ENCODE measurements at regions not wholly inside any gene's neighbourhood (a gene's known extent, or its start where the extent isn't known, plus 50 kb on each side); places are given as distances from the start of the nearest gene placed in this dataset.

DNA sequence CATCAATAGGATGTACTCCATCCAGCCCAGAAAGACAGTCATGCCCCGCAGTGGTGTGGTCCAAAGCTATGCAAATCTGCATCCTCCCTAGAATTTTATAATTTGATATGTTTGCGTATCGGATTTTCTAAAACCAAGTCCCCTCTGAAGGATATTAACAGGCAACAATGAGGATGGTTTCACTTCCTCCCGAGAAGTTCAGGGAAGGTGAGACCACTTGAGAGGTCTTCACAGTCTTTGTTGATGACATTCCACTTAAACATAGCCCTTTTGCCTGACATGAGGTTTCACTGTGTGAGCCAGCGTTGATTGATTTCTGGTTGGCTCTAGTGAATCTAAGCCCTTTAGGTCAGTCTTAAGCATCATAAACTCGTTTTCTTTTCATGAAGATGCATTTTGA lies 276.1 kb downstream of the NR2F2 start:
- Mint-ChIP-seq H3K36me3 (no peaks in the 10 kb centered on the region), H3K27ac (no peak overlapping the region), H3K9me3 (peaks cover 0 to 2% (median 0%) of the 10 kb centered on the region in 11 donors), H3K4me3 (no peak overlapping the region), H3K27me3 (no peaks in the 10 kb centered on the region), H3K4me1 (no peaks in the 10 kb centered on the region)
- Histone ChIP-seq H3K4me1 (ENCODE audit: control insufficient read depth in 2 of 2, insufficient read depth in 2 of 2, low read length in 2 of 2) (no peaks in the 10 kb centered on the region), H3K9me3 (ENCODE audit: control insufficient read depth in 2 of 3, low read length in 3 of 3) (no peaks in the 10 kb centered on the region), H3K36me3 (ENCODE audit: control insufficient read depth in 2 of 3, insufficient read depth in 3 of 3, low read length in 3 of 3) (no peaks in the 10 kb centered on the region), H3K27ac (ENCODE audit: low read depth, low read length) (no peak overlapping the region), H3K4me3 (ENCODE audit: low read length) (no peak overlapping the region), H3K27me3 (ENCODE audit: control insufficient read depth in 2 of 2, insufficient read depth in 2 of 2, low read length in 2 of 2) (no peaks in the 10 kb centered on the region)
- DNase-seq (no peak), ATAC-seq (no peak)
- intact Hi-C loops (cut with micrococcal nuclease): no loop called here
- CTCF ChIA-PET: no interaction called here
- POLR2A ChIA-PET: no interaction called here

DNA sequence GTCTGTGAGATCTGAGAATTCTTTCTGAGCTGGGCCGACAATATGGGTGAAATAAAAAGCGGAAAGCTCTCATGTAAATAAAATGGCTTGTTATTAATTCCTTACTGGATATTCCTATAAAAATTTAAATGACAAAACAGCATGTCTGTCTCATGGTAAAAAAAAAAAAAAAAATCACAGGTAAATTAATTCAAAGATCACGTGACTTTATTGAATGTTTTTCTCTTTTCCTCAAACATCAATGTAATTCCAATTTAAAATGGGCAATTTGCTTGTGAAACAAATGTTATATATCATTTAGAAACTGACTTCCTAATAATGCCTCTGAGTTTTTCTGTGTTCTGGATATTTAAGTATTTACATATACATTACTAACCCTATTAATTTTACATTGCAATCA lies 280.3 kb downstream of the NR2F2 start:
- Mint-ChIP-seq H3K4me1 (no peaks in the 10 kb centered on the region), H3K36me3 (no peaks in the 10 kb centered on the region), H3K9me3 (peaks cover 0 to 10% (median 2%) of the 10 kb centered on the region in 11 donors), H3K27ac (no peak overlapping the region), H3K27me3 (no peaks in the 10 kb centered on the region), H3K4me3 (no peak overlapping the region)
- ATAC-seq: no peak
- Histone ChIP-seq H3K27ac (ENCODE audit: low read depth, low read length) (no peak overlapping the region), H3K4me3 (ENCODE audit: low read length) (no peak overlapping the region), H3K9me3 (ENCODE audit: control insufficient read depth in 2 of 3, low read length in 3 of 3) (no peaks in the 10 kb centered on the region), H3K4me1 (ENCODE audit: control insufficient read depth in 2 of 2, insufficient read depth in 2 of 2, low read length in 2 of 2) (no peaks in the 10 kb centered on the region), H3K36me3 (ENCODE audit: control insufficient read depth in 2 of 3, insufficient read depth in 3 of 3, low read length in 3 of 3) (no peaks in the 10 kb centered on the region), H3K27me3 (ENCODE audit: control insufficient read depth in 2 of 2, insufficient read depth in 2 of 2, low read length in 2 of 2) (no peaks in the 10 kb centered on the region)
- ChIA-PET POLR2A (no interaction called here), CTCF (interaction anchor here (0.6 kb wide), 1 partner anchor 62 kb away, joined by 3 read pairs; no protein-coding TSS in a partner anchor)
- no peak for DNase-seq
- intact Hi-C loops (cut with micrococcal nuclease): no loop called here

DNA sequence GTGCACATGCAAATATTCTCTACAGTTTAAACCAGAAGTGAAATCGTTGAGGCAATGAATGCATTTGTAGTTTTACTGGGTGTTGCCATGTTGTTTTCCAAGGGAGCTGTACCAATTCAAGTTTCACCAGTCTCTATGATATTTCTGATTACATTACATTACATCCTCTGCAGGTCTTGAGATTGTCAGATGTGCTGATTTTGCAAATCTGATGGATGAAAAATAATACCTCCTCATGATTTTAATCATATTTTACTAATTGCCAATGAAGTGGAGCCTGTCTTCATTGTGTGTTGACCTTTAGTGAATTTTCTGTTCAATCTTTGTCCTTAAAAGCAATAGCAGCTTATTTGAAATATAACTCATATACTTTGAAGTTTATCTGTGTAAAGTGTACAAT lies 282.4 kb downstream of the NR2F2 start:
- POLR2A ChIA-PET: no interaction called here
- Mint-ChIP-seq H3K36me3 (no peaks in the 10 kb centered on the region), H3K27ac (no peak overlapping the region)

DNA sequence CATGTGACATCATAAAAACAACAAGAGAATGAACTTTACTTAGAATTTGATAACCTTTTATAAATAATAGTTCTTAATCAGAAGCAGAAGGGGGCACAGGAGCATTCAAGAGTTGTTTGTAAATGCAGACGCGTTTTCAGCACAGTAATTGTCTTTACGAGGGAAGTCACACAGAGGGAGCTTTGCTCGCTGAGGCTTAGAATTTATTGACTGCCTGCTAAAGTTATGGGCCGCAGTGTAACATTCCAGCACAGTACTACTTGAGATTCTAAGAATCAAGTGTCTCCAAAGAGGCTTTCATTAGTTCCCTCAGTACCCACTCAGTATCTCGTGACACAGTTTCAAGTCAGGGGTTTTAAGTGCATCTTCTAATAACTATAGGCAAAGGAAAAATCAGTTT lies 288.7 kb downstream of the NR2F2 start:
- ATAC-seq: no peak
- ChIA-PET POLR2A (no interaction called here), CTCF (no interaction called here)
- intact Hi-C loops (cut with micrococcal nuclease): no loop called here
- Histone ChIP-seq H3K27ac (ENCODE audit: low read depth, low read length) (no peak overlapping the region), H3K27me3 (ENCODE audit: control insufficient read depth in 2 of 2, insufficient read depth in 2 of 2, low read length in 2 of 2) (no peaks in the 10 kb centered on the region), H3K36me3 (ENCODE audit: control insufficient read depth in 2 of 3, insufficient read depth in 3 of 3, low read length in 3 of 3) (no peaks in the 10 kb centered on the region), H3K9me3 (ENCODE audit: control insufficient read depth in 2 of 3, low read length in 3 of 3) (no peaks in the 10 kb centered on the region), H3K4me1 (ENCODE audit: control insufficient read depth in 2 of 2, insufficient read depth in 2 of 2, low read length in 2 of 2) (no peaks in the 10 kb centered on the region), H3K4me3 (ENCODE audit: low read length) (no peak overlapping the region)
- Mint-ChIP-seq H3K4me3 (no peak overlapping the region), H3K27me3 (peaks cover 0 to 27% (median 16%) of the 10 kb centered on the region in 5 donors), H3K36me3 (no peaks in the 10 kb centered on the region), H3K4me1 (peaks cover 0 to 1% (median 0%) of the 10 kb centered on the region in 7 donors), H3K9me3 (peaks cover 0 to 7% (median 2%) of the 10 kb centered on the region in 11 donors), H3K27ac (no peak overlapping the region)
- no peak for DNase-seq

More for the DNA sequence above, 282.4 kb downstream of the NR2F2 start:
- intact Hi-C loops (cut with micrococcal nuclease): no loop called here
- Histone ChIP-seq H3K27ac (ENCODE audit: low read depth, low read length) (no peak overlapping the region), H3K4me3 (ENCODE audit: low read length) (no peak overlapping the region), H3K4me1 (ENCODE audit: control insufficient read depth in 2 of 2, insufficient read depth in 2 of 2, low read length in 2 of 2) (no peaks in the 10 kb centered on the region), H3K27me3 (ENCODE audit: control insufficient read depth in 2 of 2, insufficient read depth in 2 of 2, low read length in 2 of 2) (no peaks in the 10 kb centered on the region), H3K36me3 (ENCODE audit: control insufficient read depth in 2 of 3, insufficient read depth in 3 of 3, low read length in 3 of 3) (no peaks in the 10 kb centered on the region), H3K9me3 (ENCODE audit: control insufficient read depth in 2 of 3, low read length in 3 of 3) (no peaks in the 10 kb centered on the region)
- no peak overlapping the region for H3K4me3 Mint-ChIP-seq
- H3K9me3 Mint-ChIP-seq: peaks cover 0 to 11% (median 4%) of the 10 kb centered on the region in 11 donors
- CTCF ChIA-PET: no interaction called here
- peaks cover 0 to 1% (median 0%) of the 10 kb centered on the region in 7 donors for H3K4me1 Mint-ChIP-seq
- H3K27me3 Mint-ChIP-seq: peaks cover 0 to 17% (median 4%) of the 10 kb centered on the region in 5 donors
- DNase-seq: no peak
- no peak for ATAC-seq

DNA sequence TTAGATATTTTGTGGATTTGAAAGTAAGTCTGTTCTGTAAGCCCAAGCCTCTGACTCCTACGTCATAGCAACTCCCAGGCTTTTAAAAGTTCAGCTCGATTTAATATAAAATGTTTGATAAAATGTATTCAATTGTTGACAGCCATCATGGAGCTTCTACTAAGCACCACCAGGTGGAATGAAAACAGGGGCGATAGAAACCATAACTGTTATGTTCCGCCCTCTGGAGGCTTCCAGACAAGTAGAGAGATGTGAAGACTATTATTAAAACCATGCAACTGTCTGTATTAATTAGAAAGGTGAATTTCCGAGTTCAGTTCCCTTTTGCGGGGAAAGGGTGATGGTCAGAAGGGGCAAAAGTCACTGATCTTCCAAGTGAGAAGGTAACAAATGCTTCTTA lies 292.2 kb downstream of the NR2F2 start:
- Mint-ChIP-seq H3K4me3 (no peak overlapping the region), H3K9me3 (peaks cover 0 to 2% (median 0%) of the 10 kb centered on the region in 11 donors)

DNA sequence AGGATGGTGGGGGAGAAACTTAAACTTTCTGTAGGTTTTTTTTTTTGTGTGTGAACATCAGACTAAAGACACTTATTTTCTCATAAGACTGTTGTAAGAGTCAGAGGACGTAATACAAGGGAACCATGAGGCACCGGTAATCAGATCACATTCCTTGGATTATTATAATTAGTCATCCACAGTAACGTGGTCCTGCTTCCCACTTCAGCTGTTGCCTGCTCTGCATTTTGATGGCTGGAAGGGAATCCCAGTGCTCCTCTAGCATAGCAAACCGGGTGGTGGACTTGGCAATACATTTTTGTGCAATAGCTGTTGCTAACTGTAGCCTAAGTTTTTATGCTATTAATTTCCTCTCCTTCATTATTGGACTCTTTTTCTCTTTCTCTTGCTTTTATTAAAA lies 294.8 kb downstream of the NR2F2 start:
- CTCF ChIA-PET: no interaction called here
- intact Hi-C loops (cut with micrococcal nuclease): no loop called here

More for the DNA sequence above, 292.2 kb downstream of the NR2F2 start:
- intact Hi-C loops (cut with micrococcal nuclease): no loop called here
- no peaks in the 10 kb centered on the region for H3K4me1 ChIP-seq (ENCODE audit: control insufficient read depth in 2 of 2, insufficient read depth in 2 of 2, low read length in 2 of 2)
- H3K36me3 ChIP-seq (ENCODE audit: control insufficient read depth in 2 of 3, insufficient read depth in 3 of 3, low read length in 3 of 3): no peaks in the 10 kb centered on the region
- POLR2A ChIA-PET: no interaction called here
- no peaks in the 10 kb centered on the region for H3K27me3 ChIP-seq (ENCODE audit: control insufficient read depth in 2 of 2, insufficient read depth in 2 of 2, low read length in 2 of 2)
- Mint-ChIP-seq H3K36me3 (no peaks in the 10 kb centered on the region), H3K27me3 (peaks cover 0 to 19% (median 12%) of the 10 kb centered on the region in 5 donors), H3K27ac (no peak overlapping the region), H3K4me1 (no peaks in the 10 kb centered on the region)
- no peak for ATAC-seq
- no peak overlapping the region for H3K27ac ChIP-seq (ENCODE audit: low read depth, low read length)
- no peaks in the 10 kb centered on the region for H3K9me3 ChIP-seq (ENCODE audit: control insufficient read depth in 2 of 3, low read length in 3 of 3)
- H3K4me3 ChIP-seq (ENCODE audit: low read length): no peak overlapping the region
- CTCF ChIA-PET: no interaction called here
- DNase-seq: no peak

DNA sequence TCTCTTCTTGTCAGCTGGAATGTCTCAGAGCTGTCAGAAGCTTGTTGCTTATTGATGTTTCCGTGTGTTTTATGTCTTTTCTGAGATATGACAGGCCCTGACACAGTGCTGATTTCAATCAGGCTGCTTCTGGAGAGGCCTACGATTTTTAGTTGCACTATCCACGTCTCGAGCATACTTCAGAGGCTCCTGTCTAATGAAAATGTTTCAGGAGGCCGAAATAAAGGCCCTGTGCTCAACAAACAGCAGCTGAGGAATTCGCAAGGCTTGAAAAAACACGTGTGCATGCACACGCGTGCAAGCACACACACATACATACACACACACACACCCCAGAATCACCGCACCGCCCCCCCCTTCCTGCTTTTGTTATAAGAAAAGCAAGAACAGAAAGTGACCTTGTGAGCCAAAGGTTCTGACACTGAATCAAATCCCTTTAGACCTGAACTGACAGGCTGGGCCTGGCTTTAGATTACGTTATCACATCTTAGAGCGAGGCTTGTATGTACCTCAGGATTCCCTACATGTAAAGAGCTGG lies 296.6 kb downstream of the NR2F2 start:
- Histone ChIP-seq H3K4me3 (ENCODE audit: low read length) (no peak overlapping the region), H3K36me3 (ENCODE audit: control insufficient read depth in 2 of 3, insufficient read depth in 3 of 3, low read length in 3 of 3) (no peaks in the 10 kb centered on the region), H3K9me3 (ENCODE audit: control insufficient read depth in 2 of 3, low read length in 3 of 3) (no peaks in the 10 kb centered on the region), H3K27me3 (ENCODE audit: control insufficient read depth in 2 of 2, insufficient read depth in 2 of 2, low read length in 2 of 2) (no peaks in the 10 kb centered on the region), H3K27ac (ENCODE audit: low read depth, low read length) (no peak overlapping the region), H3K4me1 (ENCODE audit: control insufficient read depth in 2 of 2, insufficient read depth in 2 of 2, low read length in 2 of 2) (no peaks in the 10 kb centered on the region)
- ChIA-PET POLR2A (no interaction called here), CTCF (no interaction called here)
- Mint-ChIP-seq H3K9me3 (no peaks in the 10 kb centered on the region), H3K4me3 (no peak overlapping the region), H3K36me3 (no peaks in the 10 kb centered on the region), H3K27ac (no peak overlapping the region), H3K27me3 (peaks cover 0 to 3% (median 0%) of the 10 kb centered on the region in 5 donors), H3K4me1 (no peaks in the 10 kb centered on the region)
- no peak for DNase-seq
- no peak for ATAC-seq
- intact Hi-C loops (cut with micrococcal nuclease): no loop called here

More for the DNA sequence above, 294.8 kb downstream of the NR2F2 start:
- Histone ChIP-seq H3K27ac (ENCODE audit: low read depth, low read length) (no peak overlapping the region), H3K36me3 (ENCODE audit: control insufficient read depth in 2 of 3, insufficient read depth in 3 of 3, low read length in 3 of 3) (no peaks in the 10 kb centered on the region), H3K4me3 (ENCODE audit: low read length) (no peak overlapping the region), H3K4me1 (ENCODE audit: control insufficient read depth in 2 of 2, insufficient read depth in 2 of 2, low read length in 2 of 2) (no peaks in the 10 kb centered on the region), H3K9me3 (ENCODE audit: control insufficient read depth in 2 of 3, low read length in 3 of 3) (no peaks in the 10 kb centered on the region), H3K27me3 (ENCODE audit: control insufficient read depth in 2 of 2, insufficient read depth in 2 of 2, low read length in 2 of 2) (no peaks in the 10 kb centered on the region)
- Mint-ChIP-seq H3K4me1 (no peaks in the 10 kb centered on the region), H3K9me3 (no peaks in the 10 kb centered on the region), H3K27me3 (peaks cover 0 to 12% (median 2%) of the 10 kb centered on the region in 5 donors), H3K36me3 (no peaks in the 10 kb centered on the region), H3K27ac (no peak overlapping the region), H3K4me3 (no peak overlapping the region)
- DNase-seq: no peak
- POLR2A ChIA-PET: no interaction called here
- no peak for ATAC-seq
